Osteocyte (in vitro differentiated cells): ENCODE measurements at regions not wholly inside any gene's neighbourhood (a gene's known extent, or its start where the extent isn't known, plus 50 kb on each side); places are given as distances from the start of the nearest gene placed in this dataset.

Experiments used
- DNase-seq: peaks from one replicate; pipeline ENCODE4 v3.0.0; 2021; ENCODE audit warnings: mixed read lengths; ENCODE audit not compliant: unreplicated experiment; ENCODE audit errors: extremely low spot score
- H3K27ac Mint-ChIP-seq: one replicate; pipeline ENCODE4 v1.8.0; 2021; ENCODE audit warnings: mild to moderate bottlenecking, mixed read lengths; ENCODE audit not compliant: unreplicated experiment
- H3K27me3 Mint-ChIP-seq: one replicate; pipeline ENCODE4 v1.8.0; 2021; ENCODE audit warnings: mixed read lengths; ENCODE audit not compliant: unreplicated experiment
- H3K36me3 Mint-ChIP-seq: one replicate; pipeline ENCODE4 v1.8.0; 2021; ENCODE audit warnings: mixed read lengths; ENCODE audit not compliant: unreplicated experiment
- H3K4me1 Mint-ChIP-seq: one replicate; pipeline ENCODE4 v1.8.0; 2021; ENCODE audit warnings: mixed read lengths; ENCODE audit not compliant: unreplicated experiment
- H3K4me3 Mint-ChIP-seq: one replicate; pipeline ENCODE4 v1.8.0; 2021; ENCODE audit warnings: mild to moderate bottlenecking, moderate library complexity, mixed read lengths; ENCODE audit not compliant: unreplicated experiment
- H3K9me3 Mint-ChIP-seq: one replicate; pipeline ENCODE4 v1.8.0; 2021; ENCODE audit warnings: mixed read lengths; ENCODE audit not compliant: unreplicated experiment
- CTCF ChIP-seq: fragments of 200-600 bp; sonication (generic); IDR thresholded peaks from 2 replicates; pipeline ENCODE4 v1.5.0; 2021; ENCODE audit warnings: antibody characterized with exemption, mild to moderate bottlenecking, moderate library complexity

- no peaks in the 10 kb centered on the region for H3K36me3 Mint-ChIP-seq
- no peaks in the 10 kb centered on the region for H3K4me1 Mint-ChIP-seq
- H3K9me3 Mint-ChIP-seq = peaks cover 27% of the 10 kb centered on the region
- H3K4me3 Mint-ChIP-seq = no peak overlapping the region
- TF ChIP-seq CTCF = no peak
- H3K27me3 Mint-ChIP-seq = no peaks in the 10 kb centered on the region
- DNase-seq = no peak
- H3K27ac Mint-ChIP-seq = no peak overlapping the region
Measured at GRCh38 chr18:38310936-38311335, 745.3 kb upstream of the CELF4 start.

GRCh38 chr18:38307914-38308313 lies 742.3 kb upstream of the CELF4 start:
- Mint-ChIP-seq H3K9me3 (peaks cover 22% of the 10 kb centered on the region), H3K4me3 (no peak overlapping the region), H3K4me1 (no peaks in the 10 kb centered on the region), H3K27me3 (no peaks in the 10 kb centered on the region), H3K36me3 (no peaks in the 10 kb centered on the region), H3K27ac (no peak overlapping the region)
- DNase-seq = no peak
- TF ChIP-seq CTCF = no peak

GRCh38 chr18:38305961-38306360 lies 740.4 kb upstream of the CELF4 start:
- no peak overlapping the region for H3K4me3 Mint-ChIP-seq
- no peak overlapping the region for H3K27ac Mint-ChIP-seq
- peaks cover 24% of the 10 kb centered on the region for H3K9me3 Mint-ChIP-seq
- H3K27me3 Mint-ChIP-seq = no peaks in the 10 kb centered on the region
- no peak for DNase-seq
- no peak for TF ChIP-seq CTCF
- no peaks in the 10 kb centered on the region for H3K36me3 Mint-ChIP-seq
- H3K4me1 Mint-ChIP-seq = no peaks in the 10 kb centered on the region

GRCh38 chr18:38301621-38302020 lies 736.0 kb upstream of the CELF4 start:
- Mint-ChIP-seq H3K4me1 (no peaks in the 10 kb centered on the region), H3K9me3 (peaks cover 24% of the 10 kb centered on the region), H3K27me3 (no peaks in the 10 kb centered on the region), H3K36me3 (no peaks in the 10 kb centered on the region), H3K4me3 (no peak overlapping the region), H3K27ac (no peak overlapping the region)
- no peak for DNase-seq
- no peak for TF ChIP-seq CTCF

- no peak for DNase-seq
- TF ChIP-seq CTCF = no peak
- no peaks in the 10 kb centered on the region for H3K27me3 Mint-ChIP-seq
- no peaks in the 10 kb centered on the region for H3K4me1 Mint-ChIP-seq
- H3K27ac Mint-ChIP-seq = no peak overlapping the region
- peaks cover 22% of the 10 kb centered on the region for H3K9me3 Mint-ChIP-seq
- H3K36me3 Mint-ChIP-seq = no peaks in the 10 kb centered on the region
- no peak overlapping the region for H3K4me3 Mint-ChIP-seq
Measured at GRCh38 chr18:38297910-38298309, 732.3 kb upstream of the CELF4 start.
